GM12892 (cell line): ENCODE measurements at regions not wholly inside any gene's neighbourhood (a gene's known extent, or its start where the extent isn't known, plus 50 kb on each side); places are given as distances from the start of the nearest gene placed in this dataset.
A peak's percentile ranks its signal among the peaks of the same experiment; 100 is the strongest.
"Not testable (repeated sequence)": the region's sequence is repeated elsewhere in the genome, so short reads cannot be mapped to it uniquely, and the experiment has no call there.

Experiments
- DNase-seq: peaks from one replicate; pipeline ENCODE4 v3.0.0; 2011; ENCODE audit not compliant: insufficient read length
- FAIRE-seq: peaks from 2 replicates; lab custom pipeline; 2011; peaks lifted over from hg19 to GRCh38; lab: Jason Lieb, UNC
- POLR2A ChIP-seq: IDR thresholded peaks from 2 replicates; pipeline ENCODE4 v1.6.1; 2011; ENCODE audit warnings: low read depth, low read length, control low read depth
- POLR2AphosphoS5 ChIP-seq: IDR thresholded peaks from 2 replicates; pipeline ENCODE4 v1.6.1; 2011; ENCODE audit warnings: low read depth, low read length, control low read depth
- TAF1 ChIP-seq: IDR thresholded peaks from 2 replicates; pipeline ENCODE4 v1.6.1; 2011; ENCODE audit warnings: low read depth, mild to moderate bottlenecking, control low read depth, low read length, borderline replicate concordance

GRCh38 chr4:141349236-141349635, 128.5 kb downstream of the ZNF330 start:
- TF ChIP-seq TAF1 (no peak), POLR2A (no peak), POLR2AphosphoS5 (no peak)
- FAIRE-seq, result peak; percentile 17
- no peak for DNase-seq

- DNase-seq, result no peak
- TF ChIP-seq TAF1 (no peak), POLR2A (no peak), POLR2AphosphoS5 (no peak)
- FAIRE-seq, result no peak
Observed at GRCh38 chr4:141350122-141350905, 129.6 kb downstream of the ZNF330 start.

GRCh38 chr4:141352331-141352730, 131.6 kb downstream of the ZNF330 start:
- no peak for TF ChIP-seq POLR2AphosphoS5
- no peak for TF ChIP-seq POLR2A
- TF ChIP-seq TAF1, result no peak
- FAIRE-seq, result no peak
- DNase-seq, result no peak

DNA sequence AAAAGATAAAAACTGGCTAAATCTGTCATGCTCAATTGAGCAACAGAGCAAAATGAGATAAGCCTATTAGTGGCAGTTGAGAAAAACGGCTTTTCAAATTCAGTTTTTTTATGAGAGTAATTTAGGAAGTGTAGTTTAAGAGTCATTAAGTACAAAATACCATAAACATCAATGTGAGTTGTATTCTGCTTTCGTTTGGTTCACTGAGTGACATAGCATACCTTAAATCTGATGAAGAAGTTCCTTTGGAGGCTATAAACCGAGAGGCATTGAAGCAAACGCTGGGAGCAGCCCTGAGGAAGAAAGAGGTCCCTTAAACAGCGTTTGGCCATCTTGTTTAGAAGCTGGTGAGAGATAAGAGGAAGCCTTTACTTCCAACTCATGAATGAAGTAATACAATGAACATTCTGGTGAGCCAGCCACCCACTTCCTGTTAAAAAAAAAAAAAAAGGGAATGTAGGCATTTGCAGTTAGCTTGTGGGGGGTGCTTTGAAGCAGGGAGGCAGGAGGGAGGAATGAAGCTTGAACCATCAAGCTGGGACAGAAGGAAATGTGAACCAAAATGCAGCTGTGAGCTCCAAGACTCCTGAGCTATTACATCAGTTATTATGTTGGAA, 132.3 kb downstream of the ZNF330 start:
- TF ChIP-seq POLR2A (no peak), TAF1 (no peak), POLR2AphosphoS5 (no peak)
- no peak for DNase-seq
- no peak for FAIRE-seq

DNA sequence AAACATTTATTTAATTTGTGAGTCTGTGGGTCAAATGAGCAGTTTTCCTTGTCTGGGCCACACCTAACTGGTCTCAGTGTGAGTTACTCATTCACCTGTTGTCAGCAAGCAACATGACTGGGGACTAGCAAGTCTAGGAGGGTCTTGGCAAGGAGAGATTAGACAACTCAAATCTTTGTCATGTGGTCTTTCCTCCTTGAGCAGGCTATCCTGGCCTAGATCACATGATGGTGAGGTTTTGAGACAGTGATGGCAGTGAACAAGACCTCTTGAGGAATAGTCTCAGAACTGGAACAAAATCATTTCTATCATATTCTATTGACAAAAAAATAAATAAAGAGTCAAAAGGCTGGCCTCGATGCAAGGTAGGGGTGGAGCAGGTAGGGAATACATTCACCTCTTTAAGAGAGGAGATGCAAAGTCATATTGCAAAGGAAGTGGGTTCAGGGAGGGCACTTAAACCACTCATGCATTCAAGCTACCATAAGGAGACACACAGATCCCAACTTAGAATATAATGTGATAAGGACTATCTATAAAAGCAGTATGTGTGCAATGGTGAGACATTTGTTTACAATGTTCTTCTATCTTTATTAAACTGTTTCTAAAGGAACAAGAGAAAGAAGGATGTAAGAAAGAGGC, 135.7 kb downstream of the ZNF330 start:
- TF ChIP-seq POLR2AphosphoS5 (no peak), POLR2A (no peak), TAF1 (no peak)
- FAIRE-seq (no peak), DNase-seq (no peak)

DNA sequence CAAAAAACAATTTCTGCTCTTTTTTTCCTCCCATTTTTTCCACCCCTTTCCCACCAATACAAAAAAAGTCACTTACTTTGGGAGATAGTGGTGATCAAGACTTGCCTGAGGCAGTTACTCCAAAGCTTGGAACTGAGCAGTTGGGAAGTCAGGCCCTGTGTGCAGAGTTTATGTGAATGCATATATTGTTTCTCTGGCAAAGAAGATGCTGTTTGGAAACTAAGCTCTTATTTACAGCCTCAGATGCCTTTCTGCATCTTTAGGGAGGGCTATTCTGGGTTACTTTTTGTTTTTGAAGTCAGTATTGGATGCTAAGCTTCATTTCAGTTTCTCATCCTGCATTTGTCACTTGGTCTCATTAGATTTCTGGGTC, 136.3 kb downstream of the ZNF330 start:
- TF ChIP-seq POLR2A (no peak), POLR2AphosphoS5 (no peak), TAF1 (no peak)
- DNase-seq, result no peak
- no peak for FAIRE-seq

GRCh38 chr4:141368241-141368640, 147.5 kb downstream of the ZNF330 start:
- DNase-seq, FAIRE-seq: not testable (repeated sequence)

GRCh38 chr4:141371206-141371605, 150.5 kb downstream of the ZNF330 start:
- TF ChIP-seq POLR2AphosphoS5, result no peak
- TF ChIP-seq POLR2A, result no peak
- no peak for TF ChIP-seq TAF1
- DNase-seq (no peak), FAIRE-seq (no peak)

DNA sequence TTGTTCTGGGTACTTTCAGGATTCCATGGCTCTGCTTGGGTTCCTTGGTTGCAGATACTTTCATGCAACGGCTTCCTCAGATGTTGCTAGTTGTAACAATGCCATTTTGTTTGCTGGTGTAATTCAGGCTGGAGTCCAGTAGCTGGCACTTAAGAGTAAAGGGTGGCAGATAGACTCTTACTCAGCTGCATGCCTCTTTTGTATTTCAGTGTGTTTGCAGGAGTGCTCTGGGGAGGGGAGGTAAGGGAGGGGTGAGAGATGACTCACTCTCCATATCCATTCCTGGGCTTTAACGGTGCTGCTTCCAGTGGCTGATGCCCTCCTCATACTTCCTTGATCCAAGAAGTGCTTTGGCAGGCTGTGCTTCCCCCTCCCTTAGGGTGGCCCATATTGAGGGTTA, 155.2 kb downstream of the ZNF330 start:
- DNase-seq (no peak), FAIRE-seq (no peak)
- TF ChIP-seq TAF1, result no peak
- TF ChIP-seq POLR2A, result no peak

DNA sequence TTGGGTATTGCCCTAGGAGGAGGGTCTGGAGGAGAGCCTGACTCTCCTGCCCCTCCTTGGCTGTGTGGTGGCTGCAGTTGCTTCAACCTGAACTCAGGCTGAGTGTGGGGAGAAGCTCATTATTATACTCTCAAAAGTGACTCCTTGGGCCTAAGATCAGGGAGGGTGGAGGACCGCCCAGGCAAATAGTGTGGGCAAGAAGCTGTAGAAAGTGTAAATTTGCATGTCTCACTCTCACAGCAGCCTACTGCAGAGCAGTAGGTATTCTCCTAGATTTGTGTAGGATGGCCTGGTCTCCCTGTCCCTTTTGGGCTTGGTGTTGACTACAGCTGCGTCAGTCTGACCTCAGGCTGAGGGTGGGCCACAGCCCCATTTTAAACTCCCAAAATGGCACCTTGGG, 156.1 kb downstream of the ZNF330 start:
- no peak for TF ChIP-seq POLR2AphosphoS5
- TF ChIP-seq TAF1, result no peak
- no peak for TF ChIP-seq POLR2A
- DNase-seq, result no peak
- FAIRE-seq, result no peak

DNA sequence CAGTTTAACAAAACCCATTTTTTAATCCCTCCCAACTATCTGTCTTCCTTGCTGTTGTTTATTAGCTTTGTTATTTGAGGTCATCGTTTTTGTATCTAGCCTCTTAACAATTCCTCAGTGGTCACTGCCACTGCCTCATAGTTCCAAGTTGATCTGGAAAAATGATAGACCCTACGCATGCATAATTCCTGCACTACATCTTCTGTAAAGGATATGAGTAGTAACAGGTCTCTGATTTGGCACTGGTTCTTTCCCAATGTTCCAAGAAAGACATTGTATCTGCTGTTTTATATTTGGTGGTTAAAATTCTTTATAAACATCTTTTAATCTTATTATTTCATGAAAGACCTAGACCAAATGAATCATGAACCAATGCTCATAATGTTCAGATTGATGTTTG, 166.6 kb downstream of the ZNF330 start:
- TF ChIP-seq POLR2A, result no peak
- FAIRE-seq, result no peak
- DNase-seq, result no peak

DNA sequence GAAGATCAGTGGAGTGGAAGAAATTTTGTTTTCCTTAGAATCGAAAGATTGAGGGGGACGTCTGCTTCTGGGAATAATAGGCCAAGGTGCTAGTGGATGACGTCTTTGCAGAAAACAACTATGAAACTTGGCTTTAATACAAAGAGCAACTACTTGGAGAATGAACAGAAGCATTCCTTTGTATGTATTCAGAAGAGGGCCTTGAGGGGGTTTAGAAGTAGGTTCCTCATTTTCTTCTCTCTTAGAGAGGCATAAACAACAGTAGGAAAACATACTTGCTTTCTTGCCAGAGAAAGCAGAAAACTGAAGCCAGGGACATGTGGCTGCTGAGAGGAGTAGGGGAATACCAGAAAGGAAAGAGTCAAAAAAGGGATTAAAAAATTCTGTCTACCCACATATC, 167.8 kb downstream of the ZNF330 start:
- DNase-seq (no peak), FAIRE-seq (no peak)
- TF ChIP-seq POLR2A (no peak), POLR2AphosphoS5 (no peak), TAF1 (no peak)
